ENCODE measurements at regions not wholly inside any gene's neighbourhood (a gene's known extent, or its start where the extent isn't known, plus 50 kb on each side); places are given as distances from the start of the nearest gene placed in this dataset.
"Not testable (repeated sequence)": the region's sequence is repeated elsewhere in the genome, so short reads cannot be mapped to it uniquely, and the experiment has no call there.

- TF ChIP-seq, protein P1, sequence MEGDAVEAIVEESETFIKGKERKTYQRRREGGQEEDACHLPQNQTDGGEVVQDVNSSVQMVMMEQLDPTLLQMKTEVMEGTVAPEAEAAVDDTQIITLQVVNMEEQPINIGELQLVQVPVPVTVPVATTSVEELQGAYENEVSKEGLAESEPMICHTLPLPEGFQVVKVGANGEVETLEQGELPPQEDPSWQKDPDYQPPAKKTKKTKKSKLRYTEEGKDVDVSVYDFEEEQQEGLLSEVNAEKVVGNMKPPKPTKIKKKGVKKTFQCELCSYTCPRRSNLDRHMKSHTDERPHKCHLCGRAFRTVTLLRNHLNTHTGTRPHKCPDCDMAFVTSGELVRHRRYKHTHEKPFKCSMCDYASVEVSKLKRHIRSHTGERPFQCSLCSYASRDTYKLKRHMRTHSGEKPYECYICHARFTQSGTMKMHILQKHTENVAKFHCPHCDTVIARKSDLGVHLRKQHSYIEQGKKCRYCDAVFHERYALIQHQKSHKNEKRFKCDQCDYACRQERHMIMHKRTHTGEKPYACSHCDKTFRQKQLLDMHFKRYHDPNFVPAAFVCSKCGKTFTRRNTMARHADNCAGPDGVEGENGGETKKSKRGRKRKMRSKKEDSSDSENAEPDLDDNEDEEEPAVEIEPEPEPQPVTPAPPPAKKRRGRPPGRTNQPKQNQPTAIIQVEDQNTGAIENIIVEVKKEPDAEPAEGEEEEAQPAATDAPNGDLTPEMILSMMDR (IDR thresholded peaks at IDR 0.05), result no peak
- no peak overlapping the region for H3K4me2 ChIP-seq (replicated peaks; ENCODE audit: extremely low read depth, low read length, poor library complexity, severe bottlenecking)
- WGBS (ENCODE audit: insufficient coverage), result no CpG with 5 or more reads among the region's 2 CpGs
- H3K9me3 ChIP-seq (replicated peaks in 1 of 2; ENCODE audit: control insufficient read depth in 1 of 2, insufficient read depth in 1 of 2, low read length in 2 of 2), result no peaks in the 10 kb centered on the region
- Mint-ChIP-seq H3K4me1 (no peaks in the 10 kb centered on the region), H3K27ac (no peak overlapping the region), H3K36me3 (no peaks in the 10 kb centered on the region), H3K27me3 (ENCODE audit: low read depth in 3 of 3) (no peaks in the 10 kb centered on the region), H3K9me3 (peaks cover 0 to 2% (median 0%) of the 10 kb centered on the region in 7 donors), H3K4me3 (no peak overlapping the region)
- DNase-seq, result no peak
- no peak overlapping the region for H3K4me3 ChIP-seq (replicated peaks in 1 of 3; ENCODE audit: low read depth in 2 of 3, low read length in 3 of 3)
- no peaks in the 10 kb centered on the region for H4K20me1 ChIP-seq (ENCODE audit: insufficient read depth, low read length)
- intact Hi-C loops (cut with micrococcal nuclease), result no loop called here
- no peak overlapping the region for H2AFZ ChIP-seq (ENCODE audit: insufficient read depth, low read depth, low read length, poor library complexity, severe bottlenecking)
- H3K27ac ChIP-seq (ENCODE audit: low read depth in 1 of 2, low read length in 2 of 2), result no peak overlapping the region
- no peaks in the 10 kb centered on the region for H3K36me3 ChIP-seq (replicated peaks in 1 of 2; ENCODE audit: control insufficient read depth in 1 of 2, insufficient read depth in 2 of 2, low read length in 2 of 2)
- H3K27me3 ChIP-seq (ENCODE audit: control insufficient read depth in 2 of 2, insufficient read depth in 2 of 2, low read length in 2 of 2), result no peaks in the 10 kb centered on the region
- no peaks in the 10 kb centered on the region for H3K4me1 ChIP-seq (ENCODE audit: control insufficient read depth in 1 of 2, insufficient read depth in 2 of 2, low read length in 2 of 2)
- no peaks in the 10 kb centered on the region for H3K79me2 ChIP-seq (ENCODE audit: insufficient read depth, low read length)
- H3K9ac ChIP-seq (ENCODE audit: insufficient read depth, low read length, poor library complexity, severe bottlenecking), result no peak overlapping the region
Measured at GRCh38 chr14:46404865-46405811, 246.4 kb downstream of the RPL10L start.

GRCh38 chr14:46402001-46402690 lies 249.4 kb downstream of the RPL10L start:
- H3K4me3 ChIP-seq (replicated peaks in 1 of 3; ENCODE audit: low read depth in 2 of 3, low read length in 3 of 3); H2AFZ ChIP-seq (ENCODE audit: insufficient read depth, low read depth, low read length, poor library complexity, severe bottlenecking); H3K4me2 ChIP-seq (replicated peaks; ENCODE audit: extremely low read depth, low read length, poor library complexity, severe bottlenecking); H3K27me3 ChIP-seq (ENCODE audit: control insufficient read depth in 2 of 2, insufficient read depth in 2 of 2, low read length in 2 of 2); H3K36me3 Mint-ChIP-seq; H3K4me3 Mint-ChIP-seq; H4K20me1 ChIP-seq (ENCODE audit: insufficient read depth, low read length); H3K36me3 ChIP-seq (replicated peaks in 1 of 2; ENCODE audit: control insufficient read depth in 1 of 2, insufficient read depth in 2 of 2, low read length in 2 of 2); H3K27me3 Mint-ChIP-seq (ENCODE audit: low read depth in 3 of 3); H3K27ac ChIP-seq (ENCODE audit: low read depth in 1 of 2, low read length in 2 of 2); intact Hi-C loops (cut with micrococcal nuclease); H3K9ac ChIP-seq (ENCODE audit: insufficient read depth, low read length, poor library complexity, severe bottlenecking); H3K79me2 ChIP-seq (ENCODE audit: insufficient read depth, low read length); H3K4me1 ChIP-seq (ENCODE audit: control insufficient read depth in 1 of 2, insufficient read depth in 2 of 2, low read length in 2 of 2); H3K4me1 Mint-ChIP-seq; DNase-seq; H3K27ac Mint-ChIP-seq; H3K9me3 ChIP-seq (replicated peaks in 1 of 2; ENCODE audit: control insufficient read depth in 1 of 2, insufficient read depth in 1 of 2, low read length in 2 of 2); H3K9me3 Mint-ChIP-seq: not testable (repeated sequence)
- WGBS (ENCODE audit: insufficient coverage), result 94% methylated on average over 9 of the region's 18 CpGs
